Body of pancreas (tissue), 4 donors: ENCODE measurements at regions not wholly inside any gene's neighbourhood (a gene's known extent, or its start where the extent isn't known, plus 50 kb on each side); places are given as distances from the start of the nearest gene placed in this dataset.

Experiments used
- ATAC-seq: fragments of 150-250 bp; one replicate; pipeline ENCODE4 v1.9.1; 2016
- DNase-seq, 4 donors: peaks; one replicate each; pipeline ENCODE4 v3.0.0-alpha.2; 2019
- H3K27ac ChIP-seq, 4 donors: fragments of 200-600 bp; sonication (generic); 1 replicate in 3 of 4; 2 replicates in 1 of 4; pipeline versions ENCODE4 v1.5.1 to v1.6.1; 2016 to 2019; ENCODE audit warnings: mild to moderate bottlenecking in 1 of 4, mixed read lengths in 1 of 4, moderate library complexity in 1 of 4
- H3K27me3 ChIP-seq, 2 donors: fragments of 200-600 bp; sonication (generic); one replicate each; pipeline ENCODE4 v1.6.0; 2016; ENCODE audit warnings: mild to moderate bottlenecking in 1 of 2
- H3K36me3 ChIP-seq, 2 donors: fragments of 200-600 bp; sonication (generic); replicated peaks in 1 of 2; 2 replicates each; pipeline ENCODE4 v1.5.1; 2016; ENCODE audit warnings: low read depth in 2 of 2; ENCODE audit not compliant: insufficient read depth in 1 of 2
- H3K4me1 ChIP-seq: fragments of 200-600 bp; sonication (generic); one replicate; pipeline ENCODE4 v1.6.0; 2016
- H3K4me3 ChIP-seq, 2 donors: fragments of 200-600 bp; sonication (generic); 1 replicate in 1 of 2; 2 replicates in 1 of 2; pipeline ENCODE4 v1.5.1; 2016 to 2019
- H3K9me3 ChIP-seq, 3 donors: fragments of 200-600 bp; sonication (generic); 1 replicate in 2 of 3; 2 replicates in 1 of 3; pipeline ENCODE4 v1.5.1; 2016
- CTCF ChIP-seq, 7 experiments: fragments of 450-650 bp in 4 of 7; fragments of 200-600 bp in 3 of 7; sonication (generic) in 3 of 7; IDR thresholded peaks; one replicate each; pipeline ENCODE4 v1.5.1; 2016 to 2019; ENCODE audit warnings: antibody characterized with exemption in 7 of 7
- POLR2A ChIP-seq, 3 donors: fragments of 450-650 bp; IDR thresholded peaks; one replicate each; pipeline ENCODE4 v1.6.1; 2016; ENCODE audit warnings: antibody characterized with exemption in 3 of 3, mild to moderate bottlenecking in 2 of 3
- WGBS, 2 donors: methylation state at CpG; one replicate each; pipeline ENCODE4 v1.1.5; 2017; 5-methylcytosine and 5-hydroxymethylcytosine counted together
- intact Hi-C: fragments of 100-400 bp; cut with DNase I; formaldehyde crosslinking; loops from one replicate; pipeline ENCODE4 v1.15.1; 2023

GRCh38 chr4:36919721-36920120 is 324.8 kb upstream of the NWD2 start:
- intact Hi-C loops: no loop called here
- no peak for DNase-seq
- ATAC-seq: no peak

GRCh38 chr4:36921476-36922216 is 322.9 kb upstream of the NWD2 start:
- TF ChIP-seq POLR2A (IDR thresholded peaks at IDR 0.05): no peak
- TF ChIP-seq CTCF (IDR thresholded peaks at IDR 0.05): no peak
- no peaks in the 10 kb centered on the region for H3K36me3 ChIP-seq
- H3K27ac ChIP-seq: no peak overlapping the region
- DNase-seq (no peak), ATAC-seq (no peak)
- no peaks in the 10 kb centered on the region for H3K4me1 ChIP-seq
- H3K9me3 ChIP-seq: no peaks in the 10 kb centered on the region
- no peak overlapping the region for H3K4me3 ChIP-seq
- H3K27me3 ChIP-seq: no peaks in the 10 kb centered on the region
- intact Hi-C loops: no loop called here

More at GRCh38 chr4:36919721-36920120, 324.8 kb upstream of the NWD2 start:
- TF ChIP-seq CTCF (IDR thresholded peaks at IDR 0.05): no peak
- Histone ChIP-seq H3K27ac (no peak overlapping the region), H3K9me3 (no peaks in the 10 kb centered on the region), H3K4me3 (no peak overlapping the region), H3K27me3 (no peaks in the 10 kb centered on the region), H3K36me3 (no peaks in the 10 kb centered on the region), H3K4me1 (no peaks in the 10 kb centered on the region)
- WGBS, 2 donors: 57 to 98% methylated on average over 2 of the region's 2 CpGs

- 42 to 62% methylated on average over 1 of the region's 1 CpG for WGBS, 2 donors
These were observed 313.9 kb upstream of the NWD2 start for GRCh38 chr4:36930562-36931111.

GRCh38 chr4:36944232-36944631 is 300.3 kb upstream of the NWD2 start:
- TF ChIP-seq CTCF (IDR thresholded peaks at IDR 0.05) (no peak), POLR2A (IDR thresholded peaks at IDR 0.05) (no peak)
- Histone ChIP-seq H3K36me3 (no peaks in the 10 kb centered on the region), H3K27me3 (no peaks in the 10 kb centered on the region), H3K4me3 (no peak overlapping the region), H3K9me3 (no peaks in the 10 kb centered on the region), H3K4me1 (no peaks in the 10 kb centered on the region), H3K27ac (no peak overlapping the region)
- intact Hi-C loops: no loop called here
- ATAC-seq (no peak), DNase-seq (no peak)
- 59% methylated on average over 2 of the region's 2 CpGs for WGBS, 2 donors

More at GRCh38 chr4:36930562-36931111, 313.9 kb upstream of the NWD2 start:
- intact Hi-C loops: no loop called here
- TF ChIP-seq CTCF (IDR thresholded peaks at IDR 0.05): no peak
- no peaks in the 10 kb centered on the region for H3K4me1 ChIP-seq
- no peaks in the 10 kb centered on the region for H3K27me3 ChIP-seq
- DNase-seq: no peak
- no peak overlapping the region for H3K27ac ChIP-seq
- ATAC-seq: no peak
- no peaks in the 10 kb centered on the region for H3K36me3 ChIP-seq
- no peaks in the 10 kb centered on the region for H3K9me3 ChIP-seq
- H3K4me3 ChIP-seq: no peak overlapping the region

- WGBS, 2 donors: 28 to 41% methylated on average over 1 of the region's 1 CpG
- Histone ChIP-seq H3K4me1 (no peaks in the 10 kb centered on the region), H3K9me3 (no peaks in the 10 kb centered on the region), H3K4me3 (no peak overlapping the region), H3K27ac (no peak overlapping the region), H3K27me3 (no peaks in the 10 kb centered on the region), H3K36me3 (no peaks in the 10 kb centered on the region)
- ATAC-seq (no peak), DNase-seq (no peak)
- no peak for TF ChIP-seq POLR2A (IDR thresholded peaks at IDR 0.05)
- TF ChIP-seq CTCF (IDR thresholded peaks at IDR 0.05): no peak
- intact Hi-C loops: no loop called here
These were observed 283.1 kb upstream of the NWD2 start for GRCh38 chr4:36961420-36961819.
